A549 (cell line): ENCODE measurements at regions not wholly inside any gene's neighbourhood (a gene's known extent, or its start where the extent isn't known, plus 50 kb on each side); places are given as distances from the start of the nearest gene placed in this dataset.

ENCODE experiments used
- ATAC-seq, 2 experiments: fragments of 200-7000 bp in 1 of 2; fragments of >200 bp in 1 of 2; cut with Nextera tagmentation in 1 of 2; cut with Tn5 transposase in 1 of 2; 3 replicates each; pipeline versions ENCODE4 v1.8.0 to v1.9.1; 2018 to 2020; ENCODE audit warnings: mild to moderate bottlenecking in 1 of 2, moderate library complexity in 1 of 2
- CTCF ChIA-PET: fragments of 300-600 bp; sonication (Branson Sonifier 250); formaldehyde crosslinking; extraction: SDS; loops from one replicate; lab custom pipeline; 2021; ENCODE audit warnings: antibody characterized with exemption, inconsistent platforms; lab: Yijun Ruan, JAX
- POLR2A ChIA-PET: fragments of 350-600 bp; formaldehyde crosslinking; extraction: SDS; loops from one replicate; lab custom pipeline; 2021; ENCODE audit warnings: antibody characterized with exemption, inconsistent platforms; lab: Yijun Ruan, JAX
- DNase-seq, 2 experiments: peaks; one replicate each; pipeline versions ENCODE4 v3.0.0 to v3.0.0-alpha.2; 2011 to 2016; ENCODE audit warnings: low read depth in 1 of 2, low spot score in 1 of 2
- FAIRE-seq: peaks from 2 replicates; lab custom pipeline; 2011; peaks lifted over from hg19 to GRCh38; lab: Jason Lieb, UNC
- H3K27ac ChIP-seq, 2 experiments: fragments of >200 bp; sonication (Bioruptor Twin); formaldehyde crosslinking; 3 replicates each; pipeline ENCODE4 v1.5.1; 2016 to 2017
- H3K4me1 ChIP-seq: fragments of >200 bp; sonication (Bioruptor Twin); formaldehyde crosslinking; 3 replicates; pipeline ENCODE4 v1.6.1; 2016
- H3K4me2 ChIP-seq: fragments of >200 bp; sonication (Bioruptor Twin); formaldehyde crosslinking; 3 replicates; pipeline ENCODE4 v1.6.1; 2016
- H3K4me3 ChIP-seq: fragments of >200 bp; sonication (Bioruptor Twin); formaldehyde crosslinking; 3 replicates; pipeline ENCODE4 v1.5.1; 2016
- H3K9me3 ChIP-seq: fragments of >200 bp; sonication (Bioruptor Twin); formaldehyde crosslinking; 3 replicates; pipeline ENCODE4 v1.6.1; 2016
- CBX8 ChIP-seq: fragments of 200-600 bp; sonication (generic); IDR thresholded peaks from 2 replicates; pipeline ENCODE4 v1.6.1; 2016
- WGBS: methylation state at CpG from one replicate; pipeline ENCODE4 v1.1.6; 2017; ENCODE audit errors: missing lambda C conversion rate; 5-methylcytosine and 5-hydroxymethylcytosine counted together

DNA sequence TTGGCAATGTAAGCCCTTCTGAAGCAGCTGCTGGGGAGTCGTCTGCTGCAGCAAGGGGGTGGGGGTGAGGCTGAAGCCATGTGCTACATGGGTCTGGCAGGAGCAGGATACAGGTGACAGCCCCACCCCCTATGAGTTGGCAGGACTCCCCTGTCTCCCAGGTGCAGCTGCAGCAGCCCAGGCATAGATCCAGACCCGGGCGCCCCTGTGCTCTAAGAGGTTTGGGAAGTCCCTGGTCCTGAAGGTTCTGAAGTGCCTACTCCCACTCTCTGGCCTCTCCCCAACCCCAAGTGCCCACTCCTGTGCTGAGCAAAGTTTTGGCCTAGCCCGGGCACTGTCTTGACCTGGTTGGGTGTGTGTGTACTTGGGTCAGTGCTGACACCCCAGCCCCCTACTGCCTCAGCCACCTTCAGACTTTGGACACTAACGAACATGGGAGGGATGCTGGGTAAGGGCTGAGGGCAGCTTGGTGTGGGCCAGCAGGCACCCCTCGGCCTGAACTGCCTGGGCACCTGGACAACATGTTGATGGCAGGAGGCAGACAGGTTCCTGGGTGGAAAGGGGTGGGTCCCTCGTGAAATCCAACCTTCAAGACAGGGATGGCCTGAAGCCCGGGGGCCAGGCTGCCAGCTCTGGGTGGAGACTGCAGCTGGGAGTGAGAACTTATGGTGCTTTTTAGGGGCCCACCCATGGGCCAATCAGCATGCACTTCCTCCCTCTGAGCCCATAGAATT, 54.1 kb upstream of the SLITRK6 start:
- FAIRE-seq = no peak
- WGBS = 17% methylated on average over 5 of the region's 8 CpGs
- DNase-seq = no peak
- Histone ChIP-seq H3K4me2 (no peak overlapping the region), H3K4me3 (no peak overlapping the region), H3K9me3 (no peaks in the 10 kb centered on the region), H3K27ac (no peak overlapping the region), H3K4me1 (no peaks in the 10 kb centered on the region)
- no peak for ATAC-seq
- CTCF ChIA-PET = interaction anchor here (1.1 kb wide), 1 partner anchor 26 kb away, joined by 3 read pairs; no protein-coding TSS in a partner anchor
- no peak for TF ChIP-seq CBX8
- TF ChIP-seq, all 56 proteins: peak for 0
- POLR2A ChIA-PET = no interaction called here
